ENCODE measurements at regions not wholly inside any gene's neighbourhood (a gene's known extent, or its start where the extent isn't known, plus 50 kb on each side); places are given as distances from the start of the nearest gene placed in this dataset.
"Not testable (repeated sequence)": the region's sequence is repeated elsewhere in the genome, so short reads cannot be mapped to it uniquely, and the experiment has no call there.

GRCh38 chr9:31697956-31698355 is 686.5 kb upstream of the ACO1 start:
- DNase-seq = no peak

GRCh38 chr9:31699836-31700235 is 684.6 kb upstream of the ACO1 start:
- DNase-seq = no peak

- DNase-seq = peak; percentile 25
These were observed 684.0 kb upstream of the ACO1 start for GRCh38 chr9:31700252-31701045.

- DNase-seq = no peak
These were observed 681.5 kb upstream of the ACO1 start for GRCh38 chr9:31702957-31703356.

GRCh38 chr9:31715250-31715649 is 669.2 kb upstream of the ACO1 start:
- DNase-seq = no peak

GRCh38 chr9:31719262-31719661 is 665.2 kb upstream of the ACO1 start:
- no peak for DNase-seq

GRCh38 chr9:31730398-31730797 is 654.0 kb upstream of the ACO1 start:
- no peak for DNase-seq

- no peak for DNase-seq
These were observed 651.3 kb upstream of the ACO1 start for GRCh38 chr9:31733166-31733565.

- DNase-seq = no peak
These were observed 647.8 kb upstream of the ACO1 start for GRCh38 chr9:31736581-31737179.

- no peak for DNase-seq
These were observed 643.7 kb upstream of the ACO1 start for GRCh38 chr9:31740705-31741104.

- DNase-seq = no peak
These were observed 639.9 kb upstream of the ACO1 start for GRCh38 chr9:31744589-31744988.

GRCh38 chr9:31745468-31745867 is 639.0 kb upstream of the ACO1 start:
- no peak for DNase-seq

GRCh38 chr9:31745886-31746285 is 638.6 kb upstream of the ACO1 start:
- no peak for DNase-seq

- no peak for DNase-seq
These were observed 630.7 kb upstream of the ACO1 start for GRCh38 chr9:31753756-31754155.

GRCh38 chr9:31759703-31760102 is 624.7 kb upstream of the ACO1 start:
- no peak for DNase-seq

- not testable (repeated sequence) for DNase-seq
These were observed 610.4 kb upstream of the ACO1 start for GRCh38 chr9:31774021-31774420.

GRCh38 chr9:31774571-31774970 is 609.9 kb upstream of the ACO1 start:
- DNase-seq = no peak

- no peak for DNase-seq
These were observed 608.0 kb upstream of the ACO1 start for GRCh38 chr9:31776471-31776870.

- no peak for DNase-seq
These were observed 601.0 kb upstream of the ACO1 start for GRCh38 chr9:31783491-31783890.

GRCh38 chr9:31790720-31791119 is 593.7 kb upstream of the ACO1 start:
- DNase-seq = no peak

GRCh38 chr9:31799953-31800609 is 584.4 kb upstream of the ACO1 start:
- DNase-seq = peak; percentile 5

GRCh38 chr9:31807574-31808256 is 576.7 kb upstream of the ACO1 start:
- DNase-seq = no peak

GRCh38 chr9:31808766-31809165 is 575.7 kb upstream of the ACO1 start:
- DNase-seq = no peak

GRCh38 chr9:31820426-31820825 is 564.0 kb upstream of the ACO1 start:
- DNase-seq = no peak
